ENCODE measurements at regions not wholly inside any gene's neighbourhood (a gene's known extent, or its start where the extent isn't known, plus 50 kb on each side); places are given as distances from the start of the nearest gene placed in this dataset.
"Not testable (repeated sequence)": the region's sequence is repeated elsewhere in the genome, so short reads cannot be mapped to it uniquely, and the experiment has no call there.

GRCh38 chr19:31825134-31826094 is 476.2 kb upstream of the TSHZ3 start:
- peak; percentile 65 for DNase-seq

GRCh38 chr19:31826325-31826724 is 477.1 kb upstream of the TSHZ3 start:
- DNase-seq, result no peak

- DNase-seq, result no peak
These were observed 482.4 kb upstream of the TSHZ3 start for GRCh38 chr19:31831421-31832175.

- DNase-seq, result no peak
These were observed 482.9 kb upstream of the TSHZ3 start for GRCh38 chr19:31832176-31832548.

- DNase-seq, result no peak
These were observed 484.8 kb upstream of the TSHZ3 start for GRCh38 chr19:31834070-31834469.

GRCh38 chr19:31838163-31838815 is 489.1 kb upstream of the TSHZ3 start:
- DNase-seq, result no peak

- no peak for DNase-seq
These were observed 491.1 kb upstream of the TSHZ3 start for GRCh38 chr19:31840371-31840770.

- DNase-seq, result no peak
These were observed 492.5 kb upstream of the TSHZ3 start for GRCh38 chr19:31841755-31842154.

- no peak for DNase-seq
These were observed 482.3 kb upstream of the ZNF507 start for GRCh38 chr19:31863122-31863521.

- DNase-seq, result no peak
These were observed 471.1 kb upstream of the ZNF507 start for GRCh38 chr19:31874313-31874712.

- no peak for DNase-seq
These were observed 469.8 kb upstream of the ZNF507 start for GRCh38 chr19:31875591-31875990.

- no peak for DNase-seq
These were observed 465.1 kb upstream of the ZNF507 start for GRCh38 chr19:31880283-31880682.

- DNase-seq, result no peak
These were observed 463.4 kb upstream of the ZNF507 start for GRCh38 chr19:31881988-31882387.

- DNase-seq, result no peak
These were observed 462.7 kb upstream of the ZNF507 start for GRCh38 chr19:31882709-31883108.

- DNase-seq, result no peak
These were observed 462.0 kb upstream of the ZNF507 start for GRCh38 chr19:31883296-31883990.

- no peak for DNase-seq
These were observed 460.0 kb upstream of the ZNF507 start for GRCh38 chr19:31885280-31885853.

GRCh38 chr19:31890230-31890629 is 455.2 kb upstream of the ZNF507 start:
- no peak for DNase-seq

GRCh38 chr19:31892060-31892459 is 453.4 kb upstream of the ZNF507 start:
- DNase-seq, result no peak

GRCh38 chr19:31893491-31893890 is 451.9 kb upstream of the ZNF507 start:
- not testable (repeated sequence) for DNase-seq

GRCh38 chr19:31894451-31894850 is 451.0 kb upstream of the ZNF507 start:
- no peak for DNase-seq

- DNase-seq, result no peak
These were observed 448.1 kb upstream of the ZNF507 start for GRCh38 chr19:31897292-31897691.

- no peak for DNase-seq
These were observed 444.4 kb upstream of the ZNF507 start for GRCh38 chr19:31900991-31901390.

GRCh38 chr19:31902821-31903220 is 442.6 kb upstream of the ZNF507 start:
- no peak for DNase-seq

Data from islet precursor cell (in vitro differentiated cells).